Pancreas (tissue), 10 donors: ENCODE measurements at regions not wholly inside any gene's neighbourhood (a gene's known extent, or its start where the extent isn't known, plus 50 kb on each side); places are given as distances from the start of the nearest gene placed in this dataset.

ENCODE experiments used
- ATAC-seq, 4 donors: fragments of 200-7000 bp; cut with Tn5 transposase; one replicate each; pipeline versions ENCODE4 v1.8.0 to v1.9.1; 2020; ENCODE audit warnings: mild to moderate bottlenecking in 4 of 4, moderate library complexity in 4 of 4
- DNase-seq, 6 donors: peaks; one replicate each; pipeline ENCODE4 v3.0.0-alpha.2; 2020
- FAIRE-seq: peaks from 2 replicates; lab custom pipeline; 2012; peaks lifted over from hg19 to GRCh38; lab: Jason Lieb, UNC
- H3K27ac ChIP-seq, 4 donors: fragments of 200-600 bp; sonication (generic); 1 replicate in 3 of 4; 2 replicates in 1 of 4; pipeline versions ENCODE4 v1.5.0 to v1.8.0; 2020
- H3K27me3 ChIP-seq, 4 donors: fragments of 200-600 bp; one replicate each; pipeline ENCODE4 v1.8.0; 2021
- H3K36me3 ChIP-seq, 3 donors: fragments of 200-600 bp; sonication (generic) in 1 of 3; one replicate each; pipeline versions ENCODE4 v1.5.0 to v1.8.0; 2020 to 2021
- H3K4me1 ChIP-seq, 3 donors: fragments of 200-600 bp; one replicate each; pipeline ENCODE4 v1.8.0; 2021
- H3K4me3 ChIP-seq, 4 donors: fragments of 200-600 bp; sonication (generic) in 2 of 4; one replicate each; pipeline versions ENCODE4 v1.5.0 to v1.8.0; 2020 to 2021
- H3K9me3 ChIP-seq, 4 donors: fragments of 200-600 bp; one replicate each; pipeline ENCODE4 v1.8.0; 2021
- CTCF ChIP-seq, 4 donors: fragments of 200-600 bp; sonication (generic) in 3 of 4; IDR thresholded peaks; one replicate each; pipeline versions ENCODE4 v1.5.0 to v1.8.0; 2021; ENCODE audit warnings: antibody characterized with exemption in 4 of 4
- WGBS, 2 donors: extraction: QIAGEN DNeasy Blood & Tissue Kit; methylation state at CpG; one replicate each; pipeline ENCODE4 v1.1.7; 2013; 5-methylcytosine and 5-hydroxymethylcytosine counted together
- intact Hi-C, 3 donors: fragments of 100-400 bp; cut with DNase I; formaldehyde crosslinking; loops; one replicate each; pipeline versions ENCODE4 v1.11.1 to v1.14.2; 2022
- donor health status: healthy with polysubstance abuse.
- donor health status: DM: no; HTN: no; CAD: no; lungs with moderate emphysema.
- donor health status: DM: no; HTN: no; CAD: no.
- donor health status: control.
- donor health status: control.
- donor health status: Bipolar disorder and iron deficiency.
- donor health status: DM: yes; HTN: yes; CAD: no.
- donor health status: DM: no; HTN: no; CAD: no.
- donor health status: DM: no; HTN: no; CAD: no.
- donor health status: DM: yes; HTN: yes; CAD: no.

- Histone ChIP-seq H3K27ac (no peak overlapping the region), H3K9me3 (no peaks in the 10 kb centered on the region), H3K4me3 (no peak overlapping the region), H3K36me3 (no peaks in the 10 kb centered on the region), H3K4me1 (no peaks in the 10 kb centered on the region), H3K27me3 (peaks cover 0 to 14% (median 0%) of the 10 kb centered on the region in 4 donors)
- FAIRE-seq = no peak
- ATAC-seq = no peak
- intact Hi-C loops = no loop called here
- 40 to 60% methylated on average over 3 of the region's 3 CpGs for WGBS, 2 donors
- DNase-seq = no peak
- no peak for TF ChIP-seq CTCF (IDR thresholded peaks at IDR 0.05)
Observed at GRCh38 chr4:181475359-181475758, 767.8 kb upstream of the TENM3 start.

- intact Hi-C loops = no loop called here
- no peak for TF ChIP-seq CTCF (IDR thresholded peaks at IDR 0.05)
- Histone ChIP-seq H3K36me3 (no peaks in the 10 kb centered on the region), H3K9me3 (no peaks in the 10 kb centered on the region), H3K4me1 (no peaks in the 10 kb centered on the region), H3K4me3 (no peak overlapping the region), H3K27me3 (peaks cover 0 to 14% (median 0%) of the 10 kb centered on the region in 4 donors), H3K27ac (no peak overlapping the region)
- FAIRE-seq (no peak), ATAC-seq (peak in 1 of 4 donors; percentile 45), DNase-seq (no peak)
- 18 to 28% methylated on average over 14 of the region's 14 CpGs for WGBS, 2 donors
Observed at GRCh38 chr4:181475781-181476507, 767.3 kb upstream of the TENM3 start.

GRCh38 chr4:181476508-181476890 lies 766.7 kb upstream of the TENM3 start:
- no peak overlapping the region for H3K4me3 ChIP-seq
- no peak overlapping the region for H3K27ac ChIP-seq
- 28 to 41% methylated on average over 2 of the region's 2 CpGs for WGBS, 2 donors
- ATAC-seq (no peak), DNase-seq (no peak), FAIRE-seq (no peak)
- no peak for TF ChIP-seq CTCF (IDR thresholded peaks at IDR 0.05)
- no peaks in the 10 kb centered on the region for H3K36me3 ChIP-seq
- no peaks in the 10 kb centered on the region for H3K9me3 ChIP-seq
- no peaks in the 10 kb centered on the region for H3K4me1 ChIP-seq
- peaks cover 0 to 14% (median 0%) of the 10 kb centered on the region in 4 donors for H3K27me3 ChIP-seq
- intact Hi-C loops = no loop called here

GRCh38 chr4:181477591-181477990 lies 765.6 kb upstream of the TENM3 start:
- Histone ChIP-seq H3K27me3 (peaks cover 0 to 14% (median 0%) of the 10 kb centered on the region in 4 donors), H3K9me3 (no peaks in the 10 kb centered on the region), H3K36me3 (no peaks in the 10 kb centered on the region), H3K4me3 (no peak overlapping the region), H3K4me1 (no peaks in the 10 kb centered on the region), H3K27ac (no peak overlapping the region)
- no peak for DNase-seq
- 45 to 57% methylated on average over 4 of the region's 4 CpGs for WGBS, 2 donors
- intact Hi-C loops = no loop called here
- no peak for TF ChIP-seq CTCF (IDR thresholded peaks at IDR 0.05)
- FAIRE-seq = no peak
- no peak for ATAC-seq

DNA sequence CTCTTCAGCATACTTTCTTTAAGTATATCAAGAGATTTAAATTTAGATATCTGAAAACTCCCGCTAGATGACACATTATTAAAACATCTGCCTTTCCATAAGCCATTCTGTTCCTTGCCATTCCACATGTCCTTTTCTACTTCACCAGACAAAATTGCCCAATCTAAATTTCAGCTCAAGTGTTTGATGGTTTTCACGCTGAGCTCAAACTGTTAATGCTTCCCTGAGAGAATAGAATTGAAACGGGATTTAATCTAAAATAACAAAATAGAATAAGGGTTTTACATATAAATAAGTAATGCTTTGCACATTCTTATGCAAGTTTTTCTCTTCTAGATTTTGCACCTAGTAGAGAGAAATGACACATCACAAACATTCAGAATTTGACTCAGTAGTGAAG lies 764.5 kb upstream of the TENM3 start:
- H3K4me1 ChIP-seq = no peaks in the 10 kb centered on the region
- no peak overlapping the region for H3K27ac ChIP-seq
- no peak for ATAC-seq
- no peaks in the 10 kb centered on the region for H3K36me3 ChIP-seq
- WGBS, 2 donors = 52 to 57% methylated on average over 3 of the region's 3 CpGs
- intact Hi-C loops = no loop called here
- no peak for TF ChIP-seq CTCF (IDR thresholded peaks at IDR 0.05)
- no peak overlapping the region for H3K4me3 ChIP-seq
- no peak for FAIRE-seq
- no peak for DNase-seq
- H3K9me3 ChIP-seq = no peaks in the 10 kb centered on the region
- H3K27me3 ChIP-seq = peaks cover 0 to 14% (median 0%) of the 10 kb centered on the region in 4 donors
